ENCODE measurements at regions not wholly inside any gene's neighbourhood (a gene's known extent, or its start where the extent isn't known, plus 50 kb on each side); places are given as distances from the start of the nearest gene placed in this dataset.

GRCh38 chr11:134800130-134800529, 388.1 kb upstream of the B3GAT1 start:
- TF ChIP-seq POLR2AphosphoS5 (IDR thresholded peaks at IDR 0.05) (no peak), CTCF (IDR thresholded peaks at IDR 0.05) (no peak), POLR2A (IDR thresholded peaks at IDR 0.05) (no peak), EP300 (IDR thresholded peaks at IDR 0.05) (no peak)
- no peaks in the 10 kb centered on the region for H3K36me3 ChIP-seq
- H3K4me3 ChIP-seq = no peak overlapping the region
- peaks cover 0 to 28% (median 4%) of the 10 kb centered on the region in 3 donors for H3K27me3 ChIP-seq
- H3K9me3 ChIP-seq = no peaks in the 10 kb centered on the region
- no peak overlapping the region for H3K27ac ChIP-seq
- H3K4me1 ChIP-seq = no peaks in the 10 kb centered on the region
- 82 to 86% methylated on average over 17 of the region's 17 CpGs for WGBS, 2 donors
- DNase-seq = no peak
- intact Hi-C loops (cut with DNase I) = no loop called here

- TF ChIP-seq EP300 (IDR thresholded peaks at IDR 0.05) (no peak), POLR2A (IDR thresholded peaks at IDR 0.05) (no peak)
- Histone ChIP-seq H3K36me3 (no peaks in the 10 kb centered on the region), H3K27ac (no peak overlapping the region), H3K9me3 (no peaks in the 10 kb centered on the region), H3K4me1 (no peaks in the 10 kb centered on the region), H3K4me3 (no peak overlapping the region), H3K27me3 (peaks cover 0 to 27% (median 4%) of the 10 kb centered on the region in 3 donors)
- no peak for DNase-seq
- 75 to 79% methylated on average over 8 of the region's 8 CpGs for WGBS, 2 donors
- intact Hi-C loops (cut with DNase I) = no loop called here
Observed at GRCh38 chr11:134799386-134799785, 387.3 kb upstream of the B3GAT1 start.

- H3K9me3 ChIP-seq = no peaks in the 10 kb centered on the region
- no peak for DNase-seq
- 85 to 87% methylated on average over 17 of the region's 17 CpGs for WGBS, 2 donors
- H3K4me1 ChIP-seq = no peaks in the 10 kb centered on the region
- H3K4me3 ChIP-seq = no peak overlapping the region
- TF ChIP-seq CTCF (IDR thresholded peaks at IDR 0.05) (no peak), POLR2AphosphoS5 (IDR thresholded peaks at IDR 0.05) (no peak)
- H3K27ac ChIP-seq = no peak overlapping the region
- H3K27me3 ChIP-seq = peaks cover 0 to 14% (median 4%) of the 10 kb centered on the region in 3 donors
- intact Hi-C loops (cut with DNase I) = no loop called here
- H3K36me3 ChIP-seq = no peaks in the 10 kb centered on the region
Observed at GRCh38 chr11:134797411-134798089, 385.5 kb upstream of the B3GAT1 start.

- TF ChIP-seq POLR2AphosphoS5 (IDR thresholded peaks at IDR 0.05) (no peak), EP300 (IDR thresholded peaks at IDR 0.05) (no peak), CTCF (IDR thresholded peaks at IDR 0.05) (no peak), POLR2A (IDR thresholded peaks at IDR 0.05) (no peak)
- Histone ChIP-seq H3K27ac (no peak overlapping the region), H3K4me3 (no peak overlapping the region), H3K4me1 (no peaks in the 10 kb centered on the region), H3K9me3 (no peaks in the 10 kb centered on the region), H3K36me3 (no peaks in the 10 kb centered on the region), H3K27me3 (no peaks in the 10 kb centered on the region)
- no peak for DNase-seq
- WGBS, 2 donors = 79 to 81% methylated on average over 7 of the region's 7 CpGs
- intact Hi-C loops (cut with DNase I) = no loop called here
Observed at GRCh38 chr11:134795017-134795416, 383.0 kb upstream of the B3GAT1 start.

- Histone ChIP-seq H3K9me3 (no peaks in the 10 kb centered on the region), H3K27me3 (no peaks in the 10 kb centered on the region), H3K4me3 (no peak overlapping the region), H3K4me1 (no peaks in the 10 kb centered on the region), H3K27ac (no peak overlapping the region), H3K36me3 (no peaks in the 10 kb centered on the region)
- TF ChIP-seq CTCF (IDR thresholded peaks at IDR 0.05) (no peak), POLR2A (IDR thresholded peaks at IDR 0.05) (no peak), POLR2AphosphoS5 (IDR thresholded peaks at IDR 0.05) (no peak), EP300 (IDR thresholded peaks at IDR 0.05) (no peak)
- 66 to 81% methylated on average over 9 of the region's 9 CpGs for WGBS, 2 donors
- no peak for DNase-seq
- intact Hi-C loops (cut with DNase I) = no loop called here
Observed at GRCh38 chr11:134794192-134794591, 382.1 kb upstream of the B3GAT1 start.

All from sigmoid colon (tissue), 6 donors.